Testis (tissue), 2 donors: ENCODE measurements at regions not wholly inside any gene's neighbourhood (a gene's known extent, or its start where the extent isn't known, plus 50 kb on each side); places are given as distances from the start of the nearest gene placed in this dataset.

Experiments used
- CTCF ChIP-seq, 3 experiments: fragments of 450-650 bp in 2 of 3; fragments of 200-600 bp in 1 of 3; sonication (generic) in 1 of 3; IDR thresholded peaks; one replicate each; pipeline ENCODE4 v1.5.1; 2016 to 2019; ENCODE audit warnings: antibody characterized with exemption in 3 of 3, mild to moderate bottlenecking in 2 of 3, moderate library complexity in 1 of 3
- POLR2A ChIP-seq: fragments of 450-650 bp; IDR thresholded peaks from one replicate; pipeline ENCODE4 v1.6.1; 2017; ENCODE audit warnings: antibody characterized with exemption, mild to moderate bottlenecking, moderate library complexity

- TF ChIP-seq CTCF (IDR thresholded peaks at IDR 0.05) (no peak), POLR2A (no peak)
Observed at GRCh38 chr1:67514300-67514699, 84.1 kb upstream of the SERBP1 start.
